CD1c-positive myeloid dendritic cell (primary cell): ENCODE measurements at regions not wholly inside any gene's neighbourhood (a gene's known extent, or its start where the extent isn't known, plus 50 kb on each side); places are given as distances from the start of the nearest gene placed in this dataset.

Source experiments
- DNase-seq: peaks from one replicate; pipeline ENCODE4 v3.0.0-alpha.2; 2016; ENCODE audit errors: extremely low spot score

- no peak for DNase-seq
Observed at GRCh38 chr5:3825531-3826451, 230.2 kb downstream of the IRX1 start.

GRCh38 chr5:3827624-3828023 lies 232.0 kb downstream of the IRX1 start:
- DNase-seq = no peak

GRCh38 chr5:3828761-3829160 lies 233.1 kb downstream of the IRX1 start:
- no peak for DNase-seq

- no peak for DNase-seq
Observed at GRCh38 chr5:3833566-3833965, 237.9 kb downstream of the IRX1 start.

GRCh38 chr5:3835811-3836210 lies 240.2 kb downstream of the IRX1 start:
- no peak for DNase-seq

- DNase-seq = no peak
Observed at GRCh38 chr5:3836528-3836927, 240.9 kb downstream of the IRX1 start.

GRCh38 chr5:3837506-3837905 lies 241.9 kb downstream of the IRX1 start:
- no peak for DNase-seq

GRCh38 chr5:3839151-3839550 lies 243.5 kb downstream of the IRX1 start:
- DNase-seq = no peak

GRCh38 chr5:3842591-3842990 lies 247.0 kb downstream of the IRX1 start:
- DNase-seq = no peak

- no peak for DNase-seq
Observed at GRCh38 chr5:3843706-3844105, 248.1 kb downstream of the IRX1 start.

GRCh38 chr5:3844266-3844665 lies 248.6 kb downstream of the IRX1 start:
- DNase-seq = no peak

- DNase-seq = no peak
Observed at GRCh38 chr5:3845230-3845629, 249.6 kb downstream of the IRX1 start.

GRCh38 chr5:3852161-3852916 lies 256.7 kb downstream of the IRX1 start:
- DNase-seq = no peak

GRCh38 chr5:3853362-3853761 lies 257.7 kb downstream of the IRX1 start:
- no peak for DNase-seq

- DNase-seq = no peak
Observed at GRCh38 chr5:3854188-3854821, 258.7 kb downstream of the IRX1 start.

GRCh38 chr5:3856036-3856435 lies 260.4 kb downstream of the IRX1 start:
- no peak for DNase-seq

GRCh38 chr5:3858524-3858923 lies 262.9 kb downstream of the IRX1 start:
- DNase-seq = no peak

- DNase-seq = no peak
Observed at GRCh38 chr5:3862906-3863305, 267.3 kb downstream of the IRX1 start.

- no peak for DNase-seq
Observed at GRCh38 chr5:3875144-3875543, 279.5 kb downstream of the IRX1 start.

GRCh38 chr5:3878267-3878666 lies 282.6 kb downstream of the IRX1 start:
- no peak for DNase-seq

- DNase-seq = no peak
Observed at GRCh38 chr5:3883040-3883439, 287.4 kb downstream of the IRX1 start.
